Uterus (tissue), 2 donors: ENCODE measurements at regions not wholly inside any gene's neighbourhood (a gene's known extent, or its start where the extent isn't known, plus 50 kb on each side); places are given as distances from the start of the nearest gene placed in this dataset.

Source experiments
- CTCF ChIP-seq, 4 experiments: fragments of 200-600 bp in 2 of 4; fragments of 450-650 bp in 2 of 4; sonication (generic) in 2 of 4; IDR thresholded peaks; one replicate each; pipeline ENCODE4 v1.5.1; 2016 to 2019; ENCODE audit warnings: antibody characterized with exemption in 4 of 4, mild to moderate bottlenecking in 2 of 4, moderate library complexity in 1 of 4
- POLR2A ChIP-seq, 2 donors: fragments of 450-650 bp; IDR thresholded peaks; one replicate each; pipeline ENCODE4 v1.6.1; 2016; ENCODE audit warnings: antibody characterized with exemption in 2 of 2, mild to moderate bottlenecking in 1 of 2, moderate library complexity in 1 of 2

GRCh38 chr9:100661668-100662067, 83.8 kb downstream of the CAVIN4 start:
- TF ChIP-seq POLR2A (IDR thresholded peaks at IDR 0.05) = no peak
- TF ChIP-seq CTCF (IDR thresholded peaks at IDR 0.05) = no peak
